ENCODE measurements at regions not wholly inside any gene's neighbourhood (a gene's known extent, or its start where the extent isn't known, plus 50 kb on each side); places are given as distances from the start of the nearest gene placed in this dataset.

DNA sequence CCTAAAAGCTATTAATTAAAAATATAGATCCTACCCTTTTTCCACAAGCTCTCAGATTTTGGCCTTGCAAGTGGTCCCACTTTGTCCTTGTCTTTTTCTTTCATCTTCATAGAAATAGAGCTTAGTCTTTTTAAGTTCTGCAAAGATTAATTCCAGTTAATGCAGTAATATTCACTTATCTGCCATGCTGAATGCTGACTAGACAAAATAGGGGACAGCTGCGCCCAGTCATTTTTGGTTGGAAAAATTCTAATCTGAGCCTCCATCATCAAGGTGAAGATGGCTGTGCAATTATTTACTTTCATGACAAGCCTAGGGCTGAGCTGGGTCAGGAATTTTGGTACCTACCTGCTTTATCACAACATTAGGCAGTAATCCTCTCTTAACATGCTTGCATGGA, 241.3 kb upstream of the CXorf66 start:
- H3K27me3 ChIP-seq = no peaks in the 10 kb centered on the region
- H3K4me3 ChIP-seq = no peak overlapping the region
- TF ChIP-seq EP300 (IDR thresholded peaks at IDR 0.05) = no peak
- TF ChIP-seq, protein P1, sequence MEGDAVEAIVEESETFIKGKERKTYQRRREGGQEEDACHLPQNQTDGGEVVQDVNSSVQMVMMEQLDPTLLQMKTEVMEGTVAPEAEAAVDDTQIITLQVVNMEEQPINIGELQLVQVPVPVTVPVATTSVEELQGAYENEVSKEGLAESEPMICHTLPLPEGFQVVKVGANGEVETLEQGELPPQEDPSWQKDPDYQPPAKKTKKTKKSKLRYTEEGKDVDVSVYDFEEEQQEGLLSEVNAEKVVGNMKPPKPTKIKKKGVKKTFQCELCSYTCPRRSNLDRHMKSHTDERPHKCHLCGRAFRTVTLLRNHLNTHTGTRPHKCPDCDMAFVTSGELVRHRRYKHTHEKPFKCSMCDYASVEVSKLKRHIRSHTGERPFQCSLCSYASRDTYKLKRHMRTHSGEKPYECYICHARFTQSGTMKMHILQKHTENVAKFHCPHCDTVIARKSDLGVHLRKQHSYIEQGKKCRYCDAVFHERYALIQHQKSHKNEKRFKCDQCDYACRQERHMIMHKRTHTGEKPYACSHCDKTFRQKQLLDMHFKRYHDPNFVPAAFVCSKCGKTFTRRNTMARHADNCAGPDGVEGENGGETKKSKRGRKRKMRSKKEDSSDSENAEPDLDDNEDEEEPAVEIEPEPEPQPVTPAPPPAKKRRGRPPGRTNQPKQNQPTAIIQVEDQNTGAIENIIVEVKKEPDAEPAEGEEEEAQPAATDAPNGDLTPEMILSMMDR (IDR thresholded peaks at IDR 0.05) = no peak
- no peak for TF ChIP-seq POLR2A (IDR thresholded peaks at IDR 0.05)
- DNase-seq (ENCODE audit: low spot score in 2 of 2) = no peak
- H3K27ac ChIP-seq = no peak overlapping the region
- no peaks in the 10 kb centered on the region for H3K36me3 ChIP-seq
- no peaks in the 10 kb centered on the region for H3K9me3 ChIP-seq
- whole genome bisulfite sequencing, 2 donors = 94 to 100% methylated on average over 1 of the region's 1 CpG
- H3K4me1 ChIP-seq = no peaks in the 10 kb centered on the region

DNA sequence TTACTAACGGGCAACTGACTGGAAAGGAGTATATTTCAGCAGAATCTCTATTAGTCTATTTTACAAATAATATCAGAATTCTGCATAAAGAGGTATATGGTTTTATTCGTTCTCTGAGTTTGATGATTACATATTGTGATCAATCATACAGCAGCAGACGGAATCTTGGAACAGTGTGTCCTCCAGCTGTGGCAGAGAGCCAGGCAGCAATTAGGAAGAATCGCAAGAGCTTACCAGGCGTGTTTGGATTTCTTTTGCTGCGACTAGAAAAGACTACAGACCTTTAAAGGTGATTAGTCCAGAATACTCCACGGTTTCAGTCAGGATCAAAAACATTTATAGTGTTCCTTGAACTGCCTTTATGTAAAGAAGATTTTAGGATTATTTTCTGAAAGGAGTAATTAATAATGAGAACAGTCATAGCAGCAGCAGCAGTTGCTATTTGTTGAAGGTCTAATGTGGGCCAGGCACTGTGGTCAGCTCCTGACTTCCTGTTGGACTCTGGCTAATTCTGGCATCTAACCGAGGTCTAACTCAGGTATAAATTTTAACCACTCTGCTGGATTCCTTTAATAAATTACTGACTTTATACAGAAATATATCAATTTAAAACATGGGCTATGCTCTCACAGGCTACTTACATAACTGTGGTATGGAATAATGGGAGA, 225.3 kb upstream of the CXorf66 start:
- TF ChIP-seq, protein P1 (IDR thresholded peaks at IDR 0.05) = no peak
- no peak for TF ChIP-seq POLR2A (IDR thresholded peaks at IDR 0.05)
- TF ChIP-seq EP300 (IDR thresholded peaks at IDR 0.05) = no peak
- Histone ChIP-seq H3K27me3 (peaks cover 0 to 11% of the 10 kb centered on the region in 2 donors), H3K4me1 (no peaks in the 10 kb centered on the region), H3K36me3 (no peaks in the 10 kb centered on the region), H3K27ac (no peak overlapping the region), H3K4me3 (no peak overlapping the region), H3K9me3 (no peaks in the 10 kb centered on the region)
- WGBS, 2 donors = 41 to 52% methylated on average over 8 of the region's 8 CpGs
- no peak for DNase-seq (ENCODE audit: low spot score in 2 of 2)

DNA sequence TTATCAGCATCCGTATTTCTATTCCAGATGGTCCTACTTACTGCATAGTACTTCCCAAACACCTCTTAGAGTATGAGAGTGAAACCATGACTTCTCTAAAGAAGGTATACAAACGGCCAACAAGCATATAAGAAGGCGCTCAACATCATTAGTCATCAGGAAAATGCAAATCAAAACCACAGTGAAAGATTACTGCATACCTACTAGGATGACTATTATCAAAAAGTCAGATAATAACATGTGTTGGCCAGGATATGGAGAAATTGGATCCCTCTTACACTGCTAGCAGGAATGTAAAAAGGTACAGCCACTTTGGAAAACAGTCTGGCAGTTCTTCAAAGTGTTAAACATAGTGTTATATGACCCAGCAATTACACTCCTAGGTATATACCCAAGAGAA, 215.3 kb upstream of the CXorf66 start:
- 80 to 84% methylated on average over 3 of the region's 3 CpGs for WGBS, 2 donors
- Histone ChIP-seq H3K4me1 (no peaks in the 10 kb centered on the region), H3K9me3 (no peaks in the 10 kb centered on the region), H3K36me3 (no peaks in the 10 kb centered on the region), H3K4me3 (no peak overlapping the region), H3K27ac (no peak overlapping the region), H3K27me3 (peaks cover 0 to 3% of the 10 kb centered on the region in 2 donors)
- DNase-seq (ENCODE audit: low spot score in 2 of 2) = no peak
- TF ChIP-seq EP300 (IDR thresholded peaks at IDR 0.05) (no peak), POLR2A (IDR thresholded peaks at IDR 0.05) (no peak)
- TF ChIP-seq, protein P1 (IDR thresholded peaks at IDR 0.05) = no peak

DNA sequence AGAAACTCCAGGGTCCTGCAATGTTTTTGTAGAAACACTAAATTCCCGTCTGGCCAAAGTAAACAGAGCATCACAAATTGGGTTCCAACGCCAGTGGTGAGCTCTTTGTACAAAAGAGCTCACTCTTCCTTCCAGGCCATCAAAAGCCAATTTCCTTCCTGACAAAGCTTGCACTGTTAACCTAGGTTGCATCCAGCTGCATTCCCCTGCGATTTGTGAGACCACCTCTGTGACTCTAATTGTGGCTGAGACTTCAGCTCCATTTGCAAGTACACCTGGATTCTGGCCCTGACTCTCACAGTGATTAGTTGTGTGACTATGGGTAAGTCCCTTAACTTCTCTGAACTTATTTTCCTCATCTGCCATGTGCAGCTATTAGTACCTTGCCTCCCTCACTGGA, 212.5 kb upstream of the CXorf66 start:
- peaks cover 0 to 2% of the 10 kb centered on the region in 2 donors for H3K27me3 ChIP-seq
- H3K4me3 ChIP-seq = no peak overlapping the region
- no peak overlapping the region for H3K27ac ChIP-seq
- H3K4me1 ChIP-seq = no peaks in the 10 kb centered on the region
- no peak for TF ChIP-seq EP300 (IDR thresholded peaks at IDR 0.05)
- no peak for TF ChIP-seq POLR2A (IDR thresholded peaks at IDR 0.05)
- TF ChIP-seq, protein P1 (IDR thresholded peaks at IDR 0.05) = no peak
- H3K36me3 ChIP-seq = no peaks in the 10 kb centered on the region
- H3K9me3 ChIP-seq = no peaks in the 10 kb centered on the region
- no peak for DNase-seq (ENCODE audit: low spot score in 2 of 2)
- WGBS, 2 donors = 32 to 34% methylated on average over 3 of the region's 3 CpGs

DNA sequence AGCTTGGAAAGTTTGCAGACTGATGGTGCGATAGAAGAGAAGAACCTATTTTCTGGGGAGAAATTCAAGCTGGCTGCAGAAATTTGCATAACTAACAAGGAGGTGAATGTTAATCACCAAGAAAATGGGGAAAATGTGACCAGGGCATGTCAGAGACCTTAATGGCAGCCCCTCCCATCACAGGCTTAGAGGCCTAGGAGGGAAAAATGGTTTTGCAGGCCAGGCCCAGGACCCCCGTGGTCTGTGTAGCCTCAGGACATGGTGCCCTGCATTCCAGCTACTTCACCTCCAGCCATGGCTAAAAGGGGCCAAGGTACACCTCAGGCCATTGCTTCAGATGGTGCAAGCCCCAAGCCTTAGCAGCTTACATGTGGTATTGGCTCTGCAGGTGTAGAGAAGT, 207.1 kb upstream of the CXorf66 start:
- no peaks in the 10 kb centered on the region for H3K4me1 ChIP-seq
- H3K27me3 ChIP-seq = no peaks in the 10 kb centered on the region
- no peaks in the 10 kb centered on the region for H3K9me3 ChIP-seq
- TF ChIP-seq EP300 (IDR thresholded peaks at IDR 0.05) (no peak), POLR2A (IDR thresholded peaks at IDR 0.05) (no peak)
- TF ChIP-seq, protein P1 (IDR thresholded peaks at IDR 0.05) = no peak
- no peaks in the 10 kb centered on the region for H3K36me3 ChIP-seq
- H3K4me3 ChIP-seq = no peak overlapping the region
- no peak for DNase-seq (ENCODE audit: low spot score in 2 of 2)
- 71 to 100% methylated on average over 2 of the region's 2 CpGs for WGBS, 2 donors
- H3K27ac ChIP-seq = no peak overlapping the region
